ENCODE measurements at regions not wholly inside any gene's neighbourhood (a gene's known extent, or its start where the extent isn't known, plus 50 kb on each side); places are given as distances from the start of the nearest gene placed in this dataset.

- TF ChIP-seq RAD21 (IDR thresholded peaks at IDR 0.05 in 1 of 2, conservative IDR thresholded peaks at IDR 0.05 in 1 of 2; ENCODE audit: low read depth in 2 of 2, low read length in 2 of 2) = no peak
- TF ChIP-seq SRF (IDR thresholded peaks at IDR 0.05; ENCODE audit: low read depth, low read length) = no peak
- TF ChIP-seq BCL11A (IDR thresholded peaks at IDR 0.05; ENCODE audit: low read depth in 2 of 2, low read length in 2 of 2) = no peak
- no peak for TF ChIP-seq BACH1 (IDR thresholded peaks at IDR 0.05; ENCODE audit: low read length)
- TF ChIP-seq CTCF (IDR thresholded peaks at IDR 0.05; ENCODE audit: control extremely low read depth in 1 of 3, insufficient read depth in 1 of 3, low read depth in 1 of 3, low read length in 3 of 3) = no peak
Observed at GRCh38 chr2:20149703-20150030, 75.3 kb downstream of the SDC1 start (continued).
